Amniotic epithelial cell (primary cell): ENCODE measurements at regions not wholly inside any gene's neighbourhood (a gene's known extent, or its start where the extent isn't known, plus 50 kb on each side); places are given as distances from the start of the nearest gene placed in this dataset.

Experiments
- DNase-seq: peaks from one replicate; pipeline ENCODE4 v3.0.0-alpha.2; 2010; ENCODE audit warnings: low read depth

DNA sequence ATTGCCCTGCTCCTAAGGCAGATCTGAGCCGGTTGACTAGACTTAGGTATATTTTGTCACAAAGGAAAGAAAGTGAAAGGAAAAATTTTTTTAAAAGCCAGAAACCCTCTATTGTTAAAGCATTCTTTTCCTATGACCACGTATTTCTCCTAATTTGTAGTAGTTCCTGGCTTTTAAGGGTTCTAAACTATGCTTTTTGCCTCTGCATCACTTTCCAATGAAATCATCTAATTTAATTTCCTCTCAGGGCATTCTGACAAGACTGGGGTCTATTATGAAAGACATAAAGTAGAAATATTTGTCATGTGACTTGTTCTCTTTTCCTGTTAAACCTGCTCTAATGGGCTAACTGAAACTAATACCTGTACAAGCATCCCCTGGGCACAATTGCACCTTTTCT lies 233.0 kb upstream of the PRR20A start:
- DNase-seq, result no peak

DNA sequence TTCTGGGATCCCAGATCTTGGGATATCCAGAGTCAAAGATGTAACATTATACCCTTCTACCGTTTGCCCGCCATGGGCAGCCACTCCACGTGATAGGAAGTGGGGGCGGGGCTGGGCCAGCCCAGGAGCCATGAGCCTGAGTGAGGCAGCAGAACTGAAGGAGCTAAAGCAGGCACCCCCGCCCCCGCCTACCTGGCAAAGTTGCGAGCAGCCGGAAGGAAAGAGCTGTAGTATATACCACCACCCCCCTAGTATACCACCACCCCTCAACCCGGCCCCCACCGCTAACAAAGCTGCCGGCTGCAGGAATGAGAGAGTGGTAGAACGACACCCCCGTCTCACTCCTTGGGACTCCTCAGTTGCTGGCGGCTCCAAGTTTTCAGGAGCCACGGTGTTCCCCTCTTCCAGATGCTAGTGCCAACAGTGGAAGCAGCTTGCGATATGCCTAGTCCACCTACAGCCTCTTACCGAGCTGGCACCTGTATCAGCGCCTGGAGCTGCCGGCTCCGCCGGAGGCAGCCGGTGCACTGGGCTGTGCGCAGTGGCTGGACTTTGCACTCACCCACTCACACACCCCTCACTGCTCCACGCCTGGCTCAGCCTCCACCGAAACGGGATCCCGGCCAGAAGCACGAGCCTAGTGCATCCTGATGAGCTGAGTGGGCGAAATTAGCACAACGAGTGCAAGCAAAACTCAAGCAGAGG lies 230.7 kb upstream of the PRR20A start:
- DNase-seq, result no peak

DNA sequence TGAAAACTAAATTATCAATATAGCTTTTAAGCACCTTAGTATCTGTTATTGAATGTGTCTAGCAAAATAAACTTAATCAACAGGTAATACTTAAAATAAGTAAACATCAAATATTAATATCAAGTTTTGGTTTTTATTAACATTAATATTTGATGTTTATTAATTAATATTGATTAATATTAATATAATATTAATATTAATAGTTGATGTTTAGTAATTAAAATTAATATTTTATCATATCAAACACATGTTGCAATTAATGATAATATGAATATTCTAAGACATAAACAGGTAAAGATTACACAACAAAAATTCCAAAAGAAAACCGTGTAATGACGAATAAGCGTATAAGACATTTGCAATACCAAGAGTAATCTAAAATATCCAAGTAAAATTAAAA lies 222.8 kb upstream of the PRR20A start:
- DNase-seq, result no peak

DNA sequence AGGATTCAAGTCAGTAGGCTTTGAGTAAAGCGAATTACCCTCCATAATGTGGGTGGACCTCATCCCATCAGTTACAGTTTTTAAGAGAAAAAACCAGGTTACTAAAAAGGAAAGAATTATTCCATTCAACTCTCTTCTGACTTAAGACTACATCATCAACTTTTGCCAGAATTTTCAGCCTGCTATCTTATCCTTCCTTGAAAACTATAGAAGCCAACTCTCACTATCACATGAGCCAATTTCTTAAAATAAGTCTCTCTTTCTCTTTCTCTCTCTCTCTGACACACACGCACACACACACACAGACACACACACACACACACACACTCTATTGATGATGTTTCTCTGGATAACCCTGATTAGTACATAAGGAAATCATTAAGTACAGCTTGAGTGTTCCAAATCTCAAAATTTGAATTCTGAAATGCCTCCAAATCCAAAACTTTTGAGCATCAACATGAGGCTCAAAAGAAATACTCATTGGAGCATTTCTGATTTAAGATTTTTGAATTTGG lies 217.0 kb upstream of the PRR20A start:
- no peak for DNase-seq

DNA sequence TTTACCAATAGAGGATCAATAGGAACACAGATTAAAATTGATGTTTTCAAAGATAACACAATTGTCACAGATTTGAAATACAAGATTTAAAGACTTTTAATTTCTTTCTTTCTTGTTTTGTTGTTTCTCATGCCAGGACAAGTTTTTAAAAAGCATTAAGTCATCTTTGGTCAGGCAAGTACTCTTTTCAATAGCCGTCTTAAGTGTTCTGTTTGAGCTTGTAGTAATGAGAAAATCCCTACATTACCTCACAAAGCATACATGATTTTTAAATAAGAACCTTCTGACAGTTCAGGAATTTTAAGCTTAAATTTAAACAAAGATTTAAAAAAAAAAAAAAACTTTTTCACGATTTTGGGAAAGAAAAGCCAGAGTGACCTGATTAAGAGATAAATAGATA lies 216.3 kb upstream of the PRR20A start:
- no peak for DNase-seq

DNA sequence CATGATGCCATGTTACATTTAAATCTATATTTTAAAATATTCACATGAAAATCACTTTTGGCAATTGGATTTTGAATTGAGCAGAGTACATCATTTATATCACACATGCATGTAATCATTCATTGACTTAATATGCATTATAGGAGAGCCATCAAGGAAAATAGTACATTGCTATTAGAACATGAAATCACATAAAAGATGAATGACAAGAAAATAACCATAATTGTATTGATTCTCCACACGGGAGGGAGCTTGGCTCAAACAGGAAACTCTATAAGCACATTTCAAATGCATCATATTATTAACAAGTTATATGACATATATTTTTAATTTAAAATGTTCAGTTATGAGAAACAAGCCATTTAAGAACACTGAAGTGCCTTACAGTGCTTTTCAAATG lies 208.6 kb upstream of the PRR20A start:
- DNase-seq, result no peak

DNA sequence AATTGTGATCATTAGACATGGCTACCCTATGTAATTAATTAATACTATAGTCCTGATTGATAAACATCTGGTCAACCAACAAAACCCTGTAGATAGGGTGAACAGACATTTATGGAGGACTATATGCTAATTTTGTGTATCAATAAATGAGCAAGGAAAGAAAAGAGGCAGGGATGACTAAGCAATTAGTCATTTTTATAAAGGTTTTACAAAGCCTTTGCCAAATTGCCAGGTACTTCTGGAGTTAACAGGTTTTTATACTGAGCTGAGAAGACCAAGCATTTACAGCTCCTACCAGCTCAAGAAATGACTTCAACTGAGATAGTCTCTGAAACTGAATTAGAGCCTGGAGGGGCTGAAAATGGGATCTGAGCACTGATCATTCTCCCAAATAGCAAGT lies 186.8 kb upstream of the PRR20A start:
- DNase-seq, result no peak

DNA sequence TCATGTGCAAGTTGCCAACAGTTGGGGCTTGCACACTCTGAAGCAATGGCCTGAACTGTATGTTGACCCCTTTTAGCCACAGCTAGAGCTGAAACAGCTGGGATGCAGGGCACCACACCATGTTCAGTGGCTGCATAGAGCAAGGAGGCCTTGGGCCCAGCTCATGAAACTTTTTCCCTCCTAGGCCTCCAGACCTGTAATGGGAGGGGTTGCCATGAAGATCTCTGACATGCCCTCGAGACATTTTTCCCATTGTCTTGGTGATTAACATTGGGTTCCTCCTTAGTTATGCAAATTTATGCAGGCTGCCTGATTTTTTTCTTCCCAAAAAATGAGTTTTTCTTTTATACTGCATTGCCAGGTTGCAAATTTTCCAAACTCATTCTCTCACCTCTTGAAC lies 165.1 kb upstream of the PRR20A start:
- no peak for DNase-seq

DNA sequence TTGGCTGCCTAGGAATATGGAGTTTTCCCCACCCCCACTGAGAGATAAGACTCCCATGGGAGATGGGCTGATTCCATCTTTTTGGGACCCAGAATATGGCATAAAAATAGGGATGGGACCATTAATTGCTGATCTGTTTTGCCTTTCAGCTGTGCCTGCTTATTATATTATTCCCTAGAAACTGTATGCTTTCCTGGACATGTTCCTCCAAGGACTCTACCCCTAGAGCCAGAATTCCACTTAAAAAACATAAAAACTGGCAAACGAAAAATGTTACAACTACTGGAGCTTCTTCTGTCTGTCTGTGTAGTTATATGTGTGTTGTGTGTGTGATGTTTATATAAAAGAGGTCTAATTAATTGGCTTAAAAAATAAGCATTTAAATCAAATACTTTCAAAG lies 159.9 kb upstream of the PRR20A start:
- DNase-seq, result no peak

DNA sequence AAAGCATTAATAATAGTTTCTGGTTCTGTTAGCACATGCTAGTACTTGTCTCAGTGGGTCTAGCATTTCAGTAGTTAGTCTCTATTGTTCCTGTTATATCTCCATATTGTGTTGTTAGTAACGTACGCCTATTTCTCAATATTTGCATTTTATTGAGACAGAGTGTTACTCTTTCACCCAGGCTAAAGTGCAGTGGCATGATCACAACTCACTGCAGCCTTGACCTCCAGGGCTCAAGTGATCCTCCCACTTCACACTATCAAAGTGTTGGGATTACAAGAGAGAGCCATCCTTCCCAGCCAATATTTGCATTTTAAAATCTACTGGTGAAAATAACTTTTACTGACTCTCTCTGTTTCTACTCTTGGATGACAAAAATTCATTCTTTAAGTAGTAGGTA lies 154.6 kb upstream of the PRR20A start:
- no peak for DNase-seq

DNA sequence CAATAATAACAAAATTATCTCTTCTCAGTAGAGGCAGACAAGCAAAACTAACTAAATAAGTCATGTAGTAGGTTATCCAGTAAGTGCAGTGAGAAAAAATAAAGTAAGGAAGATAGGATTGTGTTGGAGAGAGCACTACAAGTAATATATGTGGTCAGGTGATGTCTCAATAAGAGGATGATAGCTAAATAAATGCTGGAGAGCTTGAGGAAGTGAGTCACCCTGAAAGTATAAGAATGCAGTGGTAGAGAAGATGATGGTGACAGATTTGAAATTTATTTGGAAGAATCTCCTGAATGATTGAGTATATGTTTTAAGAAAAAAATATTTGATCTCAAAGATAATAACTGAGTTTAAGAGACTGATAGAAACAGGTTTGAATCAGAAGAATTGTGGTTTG lies 152.2 kb upstream of the PRR20A start:
- DNase-seq, result no peak

DNA sequence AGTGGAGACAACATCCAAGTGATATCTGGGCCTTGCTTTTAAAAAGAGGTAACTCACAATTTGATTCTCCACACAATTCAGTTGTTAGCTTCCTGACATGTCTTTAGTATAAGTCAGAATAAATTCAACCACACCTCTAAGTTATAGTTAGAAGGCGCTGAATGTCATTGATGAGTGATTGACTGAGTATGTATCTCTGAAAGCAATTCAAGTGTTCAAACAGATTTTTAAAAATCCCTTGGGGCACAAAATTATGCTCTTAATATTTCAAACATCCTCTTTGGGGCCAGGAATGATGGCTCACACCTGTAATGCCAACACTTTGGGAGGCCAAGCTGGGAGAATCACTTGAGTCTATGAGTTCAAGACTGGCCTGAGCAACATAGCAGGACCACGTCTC lies 137.0 kb upstream of the PRR20A start:
- no peak for DNase-seq

DNA sequence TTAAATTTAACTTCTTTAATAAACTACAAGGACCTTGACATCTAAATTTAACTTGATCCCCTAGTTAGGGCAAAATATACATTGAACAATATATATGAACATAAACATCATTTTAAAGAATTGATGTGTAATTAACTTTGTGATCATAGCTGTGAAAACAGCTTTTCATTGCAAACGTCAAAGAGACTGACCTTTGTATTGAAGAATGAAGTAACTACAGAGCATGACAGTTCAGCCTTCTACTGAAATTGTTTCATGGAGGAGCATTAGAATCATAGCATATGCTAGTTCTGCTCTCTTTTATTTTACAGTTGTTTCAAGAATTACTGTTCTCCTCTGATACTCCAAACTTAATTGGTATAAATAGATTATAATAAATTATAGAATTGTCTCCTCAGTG lies 123.4 kb upstream of the PRR20A start:
- DNase-seq, result no peak

DNA sequence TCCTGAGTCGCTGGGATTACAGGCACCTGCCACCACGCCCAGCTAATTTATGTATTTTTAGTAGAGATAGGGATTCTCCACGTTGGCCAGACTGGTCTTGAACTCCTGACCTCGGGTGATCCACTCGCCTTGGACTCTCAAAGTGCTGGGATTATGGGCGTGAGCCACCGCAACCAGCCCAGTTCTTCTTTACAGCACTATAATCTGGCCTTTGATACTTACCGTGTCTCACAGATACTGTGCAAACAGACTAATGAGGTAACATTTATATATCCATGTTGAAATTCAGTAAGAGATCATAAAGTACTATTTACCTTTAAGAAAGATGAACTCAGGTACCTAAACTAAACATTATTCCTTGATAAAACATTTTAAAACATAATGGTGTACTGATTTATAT lies 121.8 kb upstream of the PRR20A start:
- DNase-seq, result no peak

DNA sequence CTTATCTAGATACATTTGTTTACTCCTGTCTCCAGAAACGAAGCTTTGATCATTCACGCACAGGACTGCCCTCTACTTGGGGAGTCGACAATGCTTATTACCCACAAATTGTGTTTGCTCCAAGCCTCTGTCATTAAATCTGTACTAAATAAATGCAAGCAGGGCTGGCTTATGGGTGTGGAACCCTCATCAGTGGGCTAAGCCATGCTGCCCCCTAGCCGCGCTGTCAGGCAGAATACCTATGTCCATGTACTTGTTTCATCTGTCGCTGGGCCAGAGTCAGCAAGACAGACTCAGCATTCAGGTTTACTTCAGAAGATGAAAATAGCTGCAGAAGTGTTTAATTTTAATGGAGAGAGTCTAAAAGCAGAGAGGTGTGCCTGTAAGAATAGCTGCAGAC lies 110.0 kb upstream of the PRR20A start:
- DNase-seq, result no peak

DNA sequence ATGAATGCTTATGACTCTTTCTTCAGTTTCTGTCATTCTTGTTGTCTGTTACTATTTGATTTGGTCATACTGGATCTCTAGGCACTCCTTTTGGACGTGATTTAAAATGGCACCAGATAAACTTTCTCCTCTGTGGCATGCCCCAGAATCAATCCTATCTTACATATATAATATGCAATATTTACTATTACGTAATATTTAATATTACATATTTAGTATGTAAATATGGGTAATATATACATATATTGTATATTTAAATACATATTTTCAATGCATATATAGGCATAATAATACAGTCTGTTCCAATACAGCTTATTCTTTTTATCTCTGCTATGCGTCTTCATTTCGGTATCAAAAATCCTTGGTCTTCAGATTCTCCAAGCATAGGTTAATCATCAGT lies 104.4 kb upstream of the PRR20A start:
- no peak for DNase-seq

DNA sequence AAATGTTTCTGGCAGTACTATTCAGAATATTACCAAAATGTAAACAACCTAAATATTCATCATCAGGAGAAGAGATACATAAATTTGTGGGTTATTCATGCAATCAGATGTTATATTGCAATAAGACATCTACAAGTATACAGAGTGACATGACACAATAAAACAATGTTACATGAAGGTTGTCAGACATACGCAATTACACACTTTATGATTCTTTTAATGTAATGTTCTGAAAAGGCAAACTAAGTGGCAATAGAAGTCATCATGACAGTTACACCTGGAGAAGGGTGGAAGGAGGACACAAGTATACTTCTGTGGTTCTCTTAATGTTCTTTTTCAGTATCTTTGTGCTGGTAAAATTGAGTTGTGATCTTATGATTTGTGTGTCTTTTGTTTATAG lies 95.8 kb upstream of the PRR20A start:
- no peak for DNase-seq

DNA sequence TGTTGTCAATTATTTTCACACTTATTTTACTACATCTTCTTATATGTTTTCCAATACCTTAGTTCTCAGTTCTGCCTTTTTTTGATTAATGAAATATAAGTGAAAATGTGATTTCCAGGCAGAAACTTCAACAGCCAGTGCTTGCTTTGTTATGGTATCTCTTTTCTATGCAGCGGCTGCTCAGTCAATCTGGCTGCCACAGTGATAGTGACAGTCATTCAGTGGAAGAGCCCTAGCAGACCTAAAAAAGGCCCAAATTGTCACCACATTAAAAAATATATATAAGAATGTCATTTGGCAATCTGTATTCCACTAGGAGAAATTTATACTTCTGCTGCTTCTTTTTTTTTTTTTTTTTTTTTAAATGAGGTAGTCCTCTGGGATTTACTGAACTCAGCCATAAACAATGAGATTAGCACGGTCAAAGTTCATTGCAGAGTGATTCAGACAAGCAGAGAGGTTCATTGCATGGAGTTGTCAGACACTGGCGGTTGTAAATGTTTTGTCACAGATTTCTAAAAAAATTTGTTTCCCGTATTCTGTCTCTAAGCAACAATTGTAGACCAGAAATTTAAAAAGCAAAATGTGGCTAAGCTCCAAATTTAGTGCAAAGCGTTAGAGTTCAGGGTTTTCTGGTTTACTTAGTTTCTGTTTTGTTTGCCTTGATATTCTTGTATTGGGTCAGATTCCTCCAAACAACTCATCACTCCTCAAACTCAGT lies 94.7 kb upstream of the PRR20A start:
- DNase-seq, result no peak

DNA sequence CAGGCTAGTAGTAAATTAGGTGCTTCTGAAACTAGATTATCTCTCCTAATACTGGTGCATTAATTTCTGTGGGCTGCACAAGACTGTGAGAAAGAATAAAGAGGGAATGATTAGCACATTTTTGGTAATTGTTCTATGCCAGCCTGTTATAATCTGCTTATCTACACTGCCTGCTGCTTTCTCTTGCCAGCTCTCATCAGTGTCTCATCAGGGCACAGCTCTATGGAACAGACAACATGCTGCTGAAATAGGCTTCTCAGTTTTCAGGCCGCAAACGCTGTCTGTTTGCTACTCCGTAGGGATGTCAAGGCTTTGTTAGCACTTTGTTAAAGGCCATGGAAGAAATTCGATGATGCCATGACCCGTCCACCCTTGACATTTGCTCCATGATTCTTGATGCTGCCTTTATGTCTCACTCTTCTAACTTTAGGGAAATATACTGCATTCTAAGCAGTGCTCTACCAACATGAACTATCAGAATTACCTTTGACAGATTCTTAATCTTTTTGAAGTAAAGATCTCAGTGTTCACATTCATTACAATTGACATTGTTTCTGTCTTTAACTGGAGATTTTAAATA lies 84.0 kb upstream of the PRR20A start:
- DNase-seq, result no peak

DNA sequence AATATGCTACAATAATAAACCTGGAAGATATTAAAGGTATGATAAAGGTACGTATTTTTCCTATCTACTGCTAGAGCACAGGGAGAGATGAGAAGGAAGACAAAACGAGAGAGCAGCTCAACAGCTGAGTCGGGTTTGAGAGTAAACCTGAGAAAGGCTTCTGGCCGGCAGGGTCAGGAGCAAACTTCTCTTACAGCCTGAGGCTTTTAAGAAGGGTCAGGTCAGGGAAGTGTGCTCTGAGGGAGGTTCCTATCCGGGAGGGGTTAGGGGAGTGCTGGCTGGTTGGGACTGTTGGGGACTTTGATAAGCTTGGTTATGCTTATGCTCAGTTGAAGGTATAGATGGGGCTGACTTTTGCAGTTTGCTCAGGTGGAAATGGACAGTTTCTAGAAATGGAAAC lies 77.7 kb upstream of the PRR20A start:
- DNase-seq, result no peak

DNA sequence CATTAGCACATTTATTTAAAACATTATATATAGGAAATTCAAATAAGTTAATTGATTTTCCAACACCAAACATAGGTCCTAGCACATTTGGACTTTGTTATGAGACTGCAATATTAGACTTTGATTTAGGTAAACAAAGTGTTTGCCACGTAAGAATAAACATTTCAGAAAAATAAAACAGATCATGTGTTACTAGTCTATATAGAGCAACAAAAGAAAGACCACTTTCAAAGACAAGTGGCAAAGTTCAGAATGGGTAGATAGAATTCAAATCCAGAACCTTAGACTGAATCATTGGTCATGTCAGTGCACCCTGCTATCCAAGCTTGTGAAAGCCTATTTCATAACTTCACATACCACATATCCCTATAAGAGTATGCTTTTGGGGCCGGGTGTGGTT lies 66.7 kb upstream of the PRR20A start:
- no peak for DNase-seq

DNA sequence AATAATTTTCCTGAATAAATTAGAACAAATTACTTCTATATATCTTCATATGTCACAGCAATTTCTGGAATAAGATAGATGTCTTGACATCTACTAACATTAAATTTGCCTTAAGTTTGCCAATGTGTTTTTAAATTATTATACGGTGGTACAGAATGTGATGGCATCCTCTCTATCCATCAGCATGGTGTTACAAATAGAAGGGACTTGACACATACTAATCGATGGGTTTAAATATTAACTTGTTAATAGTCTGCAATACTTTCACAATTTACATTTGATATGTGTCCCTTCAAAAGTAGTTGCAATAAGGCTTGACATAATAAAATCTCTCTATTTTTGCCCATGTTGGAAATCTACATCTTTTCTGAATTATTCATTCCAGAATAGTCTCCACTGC lies 65.1 kb upstream of the PRR20A start:
- no peak for DNase-seq

DNA sequence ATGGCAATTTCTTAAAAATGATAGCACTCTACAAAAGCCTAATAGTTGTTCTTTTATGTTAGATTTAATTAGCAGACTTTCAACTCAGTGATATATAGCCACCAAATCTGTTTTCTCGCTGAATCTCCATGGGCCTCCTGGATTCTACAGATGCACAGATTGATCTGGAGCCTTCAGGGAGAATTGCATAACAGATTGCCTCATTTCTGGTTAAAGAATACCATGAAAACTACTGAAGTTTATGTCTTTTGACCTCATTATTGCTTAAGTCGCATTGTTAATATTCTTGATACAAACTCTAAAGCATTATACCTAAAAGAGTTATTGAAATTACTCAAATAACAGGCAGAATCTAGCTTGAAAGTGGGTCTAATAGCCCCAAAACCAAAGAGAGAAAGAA lies 53.7 kb upstream of the PRR20A start:
- DNase-seq, result no peak
